ENCODE measurements at regions not wholly inside any gene's neighbourhood (a gene's known extent, or its start where the extent isn't known, plus 50 kb on each side); places are given as distances from the start of the nearest gene placed in this dataset.

DNA sequence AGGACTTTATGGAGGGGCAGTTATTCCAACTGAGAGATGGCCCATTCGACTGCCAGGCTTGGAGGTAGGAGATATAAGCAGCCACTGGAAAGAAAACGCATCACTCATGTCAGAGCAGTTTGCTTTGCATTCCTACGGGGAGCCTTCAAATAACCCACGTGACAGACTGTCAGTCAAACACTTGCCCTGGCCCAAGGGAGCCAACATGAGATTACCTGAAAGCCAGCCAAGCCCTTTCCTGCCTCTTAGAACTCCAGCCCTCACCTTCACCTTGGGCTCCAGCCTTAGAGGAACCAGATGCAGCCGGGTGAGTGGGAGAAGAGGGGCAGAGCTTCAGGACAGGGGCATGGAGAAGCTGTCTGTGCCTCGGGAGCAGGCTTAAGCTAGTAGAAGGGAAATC is 95.3 kb upstream of the CXCL13 start:
- TF ChIP-seq EZH2phosphoT487 (IDR thresholded peaks at IDR 0.05; ENCODE audit: insufficient read depth, low read depth) (no peak), EZH2 (IDR thresholded peaks at IDR 0.05; ENCODE audit: insufficient read depth, poor library complexity, severe bottlenecking) (no peak)

Measured in GM23248 (cell line).